Activated naive CD4-positive, alpha-beta T cell treated with anti-CD3 and anti-CD28 coated beads, Interleukin-2, amount 50 U/mL, for 72 hours (primary cell): ENCODE measurements at regions not wholly inside any gene's neighbourhood (a gene's known extent, or its start where the extent isn't known, plus 50 kb on each side); places are given as distances from the start of the nearest gene placed in this dataset.

Experiments used
- ATAC-seq, 2 donors: fragments of 150-1000 bp; cut with Tn5 transposase; 2 replicates each; pipeline ENCODE4 v1.10.0; 2021; ENCODE audit warnings: mild to moderate bottlenecking in 2 of 2, moderate library complexity in 2 of 2
- DNase-seq, 2 donors: peaks; one replicate each; pipeline ENCODE4 v3.0.0; 2021 to 2022; ENCODE audit warnings: low spot score in 2 of 2
- H3K27ac Mint-ChIP-seq, 2 donors: one replicate each; pipeline ENCODE4 v1.8.0; 2022; ENCODE audit warnings: mild to moderate bottlenecking in 2 of 2, mixed read lengths in 2 of 2
- H3K36me3 Mint-ChIP-seq, 2 donors: one replicate each; pipeline ENCODE4 v1.8.0; 2022; ENCODE audit warnings: mixed read lengths in 2 of 2
- H3K9me3 Mint-ChIP-seq, 2 donors: one replicate each; pipeline ENCODE4 v1.8.0; 2022; ENCODE audit warnings: mixed read lengths in 2 of 2

GRCh38 chr9:105828171-105828570, 133.8 kb downstream of the TMEM38B start:
- Mint-ChIP-seq H3K9me3 (peaks cover 0 to 4% of the 10 kb centered on the region in 2 donors), H3K27ac (no peak overlapping the region), H3K36me3 (peaks cover 0 to 4% of the 10 kb centered on the region in 2 donors)
- DNase-seq (no peak), ATAC-seq (no peak)

- no peak overlapping the region for H3K27ac Mint-ChIP-seq
- ATAC-seq = no peak
Measured at GRCh38 chr9:105828596-105829213, 134.4 kb downstream of the TMEM38B start.

GRCh38 chr9:105830461-105830860, 136.1 kb downstream of the TMEM38B start:
- Mint-ChIP-seq H3K36me3 (peaks cover 0 to 4% of the 10 kb centered on the region in 2 donors), H3K9me3 (peaks cover 0 to 4% of the 10 kb centered on the region in 2 donors), H3K27ac (no peak overlapping the region)
- ATAC-seq (no peak), DNase-seq (no peak)

More at GRCh38 chr9:105828596-105829213, 134.4 kb downstream of the TMEM38B start:
- Mint-ChIP-seq H3K9me3 (peaks cover 0 to 4% of the 10 kb centered on the region in 2 donors), H3K36me3 (peaks cover 0 to 4% of the 10 kb centered on the region in 2 donors)
- no peak for DNase-seq

- DNase-seq (no peak), ATAC-seq (no peak)
- no peak overlapping the region for H3K27ac Mint-ChIP-seq
- no peaks in the 10 kb centered on the region for H3K9me3 Mint-ChIP-seq
- H3K36me3 Mint-ChIP-seq = peaks cover 0 to 4% of the 10 kb centered on the region in 2 donors
Measured at GRCh38 chr9:105832096-105832710, 137.9 kb downstream of the TMEM38B start.

- H3K9me3 Mint-ChIP-seq = no peaks in the 10 kb centered on the region
- H3K27ac Mint-ChIP-seq = no peak overlapping the region
- peaks cover 0 to 4% of the 10 kb centered on the region in 2 donors for H3K36me3 Mint-ChIP-seq
- ATAC-seq (no peak), DNase-seq (no peak)
Measured at GRCh38 chr9:105833271-105833975, 139.1 kb downstream of the TMEM38B start.

- Mint-ChIP-seq H3K36me3 (peaks cover 0 to 4% of the 10 kb centered on the region in 2 donors), H3K9me3 (no peaks in the 10 kb centered on the region), H3K27ac (no peak overlapping the region)
- ATAC-seq (no peak), DNase-seq (no peak)
Measured at GRCh38 chr9:105834404-105834803, 140.1 kb downstream of the TMEM38B start.

GRCh38 chr9:105835721-105836120, 141.4 kb downstream of the TMEM38B start:
- DNase-seq = no peak
- H3K36me3 Mint-ChIP-seq = peaks cover 0 to 4% of the 10 kb centered on the region in 2 donors

GRCh38 chr9:105836936-105837660, 142.8 kb downstream of the TMEM38B start:
- ATAC-seq = no peak
- no peak for DNase-seq
- no peaks in the 10 kb centered on the region for H3K9me3 Mint-ChIP-seq
- H3K36me3 Mint-ChIP-seq = peaks cover 0 to 3% of the 10 kb centered on the region in 2 donors
- peak overlapping the region in 1 of 2 donors; percentile 18 for H3K27ac Mint-ChIP-seq

More at GRCh38 chr9:105835721-105836120, 141.4 kb downstream of the TMEM38B start:
- ATAC-seq = no peak
- Mint-ChIP-seq H3K27ac (no peak overlapping the region), H3K9me3 (no peaks in the 10 kb centered on the region)

GRCh38 chr9:105841562-105841961, 147.2 kb downstream of the TMEM38B start:
- no peak for ATAC-seq
- Mint-ChIP-seq H3K27ac (no peak overlapping the region), H3K9me3 (no peaks in the 10 kb centered on the region), H3K36me3 (no peaks in the 10 kb centered on the region)
- DNase-seq = no peak

GRCh38 chr9:105842023-105842644, 147.8 kb downstream of the TMEM38B start:
- ATAC-seq (no peak), DNase-seq (peak in 1 of 2 donors; percentile 35)
- Mint-ChIP-seq H3K27ac (no peak overlapping the region), H3K36me3 (no peaks in the 10 kb centered on the region), H3K9me3 (no peaks in the 10 kb centered on the region)

GRCh38 chr9:105846825-105847224, 152.5 kb downstream of the TMEM38B start:
- ATAC-seq (no peak), DNase-seq (no peak)
- Mint-ChIP-seq H3K36me3 (no peaks in the 10 kb centered on the region), H3K27ac (no peak overlapping the region), H3K9me3 (no peaks in the 10 kb centered on the region)

- H3K27ac Mint-ChIP-seq = no peak overlapping the region
- no peaks in the 10 kb centered on the region for H3K9me3 Mint-ChIP-seq
- DNase-seq = no peak
- ATAC-seq = no peak
- no peaks in the 10 kb centered on the region for H3K36me3 Mint-ChIP-seq
Measured at GRCh38 chr9:105850852-105851500, 156.6 kb downstream of the TMEM38B start.

- Mint-ChIP-seq H3K27ac (no peak overlapping the region), H3K9me3 (peaks cover 5% of the 10 kb centered on the region in 2 donors), H3K36me3 (peaks cover 5% of the 10 kb centered on the region in 2 donors)
- no peak for ATAC-seq
- DNase-seq = no peak
Measured at GRCh38 chr9:105854026-105854782, 159.9 kb downstream of the TMEM38B start.

GRCh38 chr9:105854783-105855724, 160.7 kb downstream of the TMEM38B start:
- no peak for DNase-seq
- no peak for ATAC-seq

More at GRCh38 chr9:105854783-105855724, 160.7 kb downstream of the TMEM38B start:
- H3K36me3 Mint-ChIP-seq = peaks cover 6 to 11% of the 10 kb centered on the region in 2 donors
- H3K9me3 Mint-ChIP-seq = peaks cover 6 to 12% of the 10 kb centered on the region in 2 donors
- H3K27ac Mint-ChIP-seq = no peak overlapping the region
